OCI-LY3 (cell line): ENCODE measurements at regions not wholly inside any gene's neighbourhood (a gene's known extent, or its start where the extent isn't known, plus 50 kb on each side); places are given as distances from the start of the nearest gene placed in this dataset.

Experiments used
- H2AFZ ChIP-seq: fragments of 200-600, 300-600 bp; shearing (Covaris generic); 2 replicates; pipeline ENCODE4 v1.6.0; 2014; ENCODE audit warnings: antibody characterized with exemption, low read depth, low read length
- H3K27ac ChIP-seq: fragments of 200-600, 300-600 bp; sonication (generic); 2 replicates; pipeline ENCODE4 v1.5.1; 2014; ENCODE audit warnings: mild to moderate bottlenecking, low read length, moderate library complexity, mixed read lengths
- H3K27me3 ChIP-seq: fragments of 200-600, 300-600 bp; sonication (generic); 2 replicates; pipeline ENCODE4 v1.6.1; 2014; ENCODE audit warnings: low read depth, low read length, mixed read lengths
- H3K36me3 ChIP-seq: fragments of 200-600, 300-600 bp; sonication (generic); replicated peaks from 2 replicates; pipeline ENCODE3; 2014; ENCODE audit warnings: low read depth, low read length, mixed read lengths
- H3K4me1 ChIP-seq: fragments of 300-600, 200-600 bp; sonication (generic); 2 replicates; pipeline ENCODE4 v1.6.1; 2014; ENCODE audit warnings: low read length, mixed read lengths
- H3K4me2 ChIP-seq: fragments of 200-600, 300-600 bp; sonication (generic); 2 replicates; pipeline ENCODE4 v1.6.1; 2014; ENCODE audit warnings: low read length, mixed read lengths
- H3K4me3 ChIP-seq: fragments of 300-600, 200-600 bp; sonication (generic); 2 replicates; pipeline ENCODE4 v1.5.1; 2014; ENCODE audit warnings: antibody characterized with exemption, mild to moderate bottlenecking, low read length, moderate library complexity
- H3K79me2 ChIP-seq: fragments of 300-600, 200-600 bp; shearing (Covaris generic); 2 replicates; pipeline ENCODE4 v1.6.1; 2014; ENCODE audit warnings: mild to moderate bottlenecking, low read length, mixed read lengths
- H3K9ac ChIP-seq: fragments of 300-600, 200-600 bp; shearing (Covaris generic); 2 replicates; pipeline ENCODE4 v1.6.0; 2014; ENCODE audit warnings: mild to moderate bottlenecking, low read length, moderate library complexity
- H3K9me3 ChIP-seq: fragments of 200-600, 300-600 bp; shearing (Covaris generic); 2 replicates; pipeline ENCODE4 v1.6.1; 2014; ENCODE audit warnings: low read length, mixed read lengths; ENCODE audit not compliant: insufficient read depth
- H4K20me1 ChIP-seq: fragments of 200-600, 300-600 bp; sonication (generic); 2 replicates; pipeline ENCODE4 v1.6.1; 2016; ENCODE audit warnings: low read length, mixed read lengths; ENCODE audit not compliant: insufficient read depth
- EZH2phosphoT487 ChIP-seq: fragments of 200-600 bp; shearing (Covaris generic); IDR thresholded peaks from 2 replicates; pipeline ENCODE4 v1.6.1; 2018; ENCODE audit warnings: antibody characterized with exemption, mixed run types, low read depth
- TF ChIP-seq, protein P1 (sequence below): fragments of 200-600, 300-600 bp; sonication (generic); IDR thresholded peaks from 2 replicates; pipeline ENCODE4 v1.5.1; 2014; ENCODE audit warnings: antibody characterized with exemption, low read length, low read depth

DNA sequence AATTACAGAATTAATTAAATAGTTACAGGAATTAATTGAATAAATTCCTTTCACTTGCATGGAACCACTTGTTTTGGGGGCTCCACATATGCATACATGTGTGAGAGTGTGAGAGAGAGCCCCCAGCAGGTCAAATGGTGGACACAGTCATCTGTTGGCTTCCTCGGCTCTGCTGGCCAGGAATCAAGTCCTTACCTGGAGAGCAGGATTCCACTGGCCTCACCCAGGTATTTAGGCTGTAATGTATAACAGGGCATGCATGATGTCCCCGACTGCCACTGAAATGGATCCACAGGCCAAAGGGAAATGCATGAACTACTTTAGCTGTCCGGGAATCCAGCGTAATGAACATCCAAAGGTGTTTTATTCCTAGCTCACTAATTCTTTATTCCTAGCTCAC is 139.7 kb upstream of the SMAD3 start:
- Histone ChIP-seq H3K9ac (no peak overlapping the region), H3K36me3 (no peaks in the 10 kb centered on the region), H3K27ac (no peak overlapping the region), H3K79me2 (no peaks in the 10 kb centered on the region), H3K27me3 (no peaks in the 10 kb centered on the region), H3K4me2 (no peak overlapping the region), H2AFZ (no peak overlapping the region), H4K20me1 (no peaks in the 10 kb centered on the region), H3K4me3 (no peak overlapping the region), H3K9me3 (peaks cover 8% of the 10 kb centered on the region; the same call in 1 of the 2 replicates), H3K4me1 (peaks cover 7% of the 10 kb centered on the region)
- TF ChIP-seq EZH2phosphoT487: no peak
- TF ChIP-seq, protein P1, sequence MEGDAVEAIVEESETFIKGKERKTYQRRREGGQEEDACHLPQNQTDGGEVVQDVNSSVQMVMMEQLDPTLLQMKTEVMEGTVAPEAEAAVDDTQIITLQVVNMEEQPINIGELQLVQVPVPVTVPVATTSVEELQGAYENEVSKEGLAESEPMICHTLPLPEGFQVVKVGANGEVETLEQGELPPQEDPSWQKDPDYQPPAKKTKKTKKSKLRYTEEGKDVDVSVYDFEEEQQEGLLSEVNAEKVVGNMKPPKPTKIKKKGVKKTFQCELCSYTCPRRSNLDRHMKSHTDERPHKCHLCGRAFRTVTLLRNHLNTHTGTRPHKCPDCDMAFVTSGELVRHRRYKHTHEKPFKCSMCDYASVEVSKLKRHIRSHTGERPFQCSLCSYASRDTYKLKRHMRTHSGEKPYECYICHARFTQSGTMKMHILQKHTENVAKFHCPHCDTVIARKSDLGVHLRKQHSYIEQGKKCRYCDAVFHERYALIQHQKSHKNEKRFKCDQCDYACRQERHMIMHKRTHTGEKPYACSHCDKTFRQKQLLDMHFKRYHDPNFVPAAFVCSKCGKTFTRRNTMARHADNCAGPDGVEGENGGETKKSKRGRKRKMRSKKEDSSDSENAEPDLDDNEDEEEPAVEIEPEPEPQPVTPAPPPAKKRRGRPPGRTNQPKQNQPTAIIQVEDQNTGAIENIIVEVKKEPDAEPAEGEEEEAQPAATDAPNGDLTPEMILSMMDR: no peak

DNA sequence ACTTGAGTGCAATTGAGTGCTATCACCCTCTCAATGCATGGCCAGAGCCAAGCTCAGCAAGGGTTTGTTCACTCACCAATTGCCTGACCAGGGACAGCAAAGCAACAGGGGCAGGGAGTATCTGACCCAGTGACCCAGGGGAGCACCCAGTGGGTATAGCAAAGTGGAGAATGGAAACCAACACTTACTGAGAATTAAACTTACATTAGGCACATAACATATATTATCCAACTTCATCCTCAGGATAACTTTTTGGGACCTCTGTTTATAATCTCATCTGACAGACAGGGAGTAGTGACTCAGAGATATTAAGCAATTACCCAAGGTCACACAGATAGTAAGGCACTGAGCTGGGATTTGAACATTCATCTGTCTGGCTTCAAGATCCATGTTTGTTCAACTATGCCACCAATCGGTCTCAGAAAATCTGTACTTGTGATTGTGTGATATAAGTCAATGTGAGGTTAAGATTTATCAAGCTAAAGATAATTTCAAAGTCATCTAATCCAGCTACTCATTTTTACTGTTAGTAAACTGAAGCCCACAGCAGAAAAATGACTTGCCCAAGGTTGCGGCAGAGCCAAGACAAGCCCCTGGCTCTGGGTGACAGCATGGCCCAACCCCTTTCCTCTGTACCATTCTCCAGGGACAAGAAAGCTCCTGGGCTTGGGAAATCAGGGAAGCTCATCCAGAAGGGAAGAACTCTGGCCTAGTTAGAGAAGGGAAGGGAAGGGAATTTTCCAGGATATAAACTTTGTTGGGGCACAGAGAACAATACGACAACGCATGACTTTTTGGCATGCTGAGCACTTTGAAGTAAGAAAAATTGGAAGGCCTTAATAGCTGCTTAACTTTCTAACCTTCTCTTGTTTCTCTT is 138.0 kb upstream of the SMAD3 start:
- TF ChIP-seq EZH2phosphoT487: no peak
- TF ChIP-seq, protein P1: no peak
- Histone ChIP-seq H2AFZ (no peak overlapping the region), H3K4me1 (peaks cover 7% of the 10 kb centered on the region), H3K36me3 (no peaks in the 10 kb centered on the region), H3K27ac (no peak overlapping the region), H3K4me2 (no peak overlapping the region), H3K9ac (no peak overlapping the region), H4K20me1 (no peaks in the 10 kb centered on the region), H3K4me3 (no peak overlapping the region), H3K9me3 (peaks cover 8% of the 10 kb centered on the region; the same call in 1 of the 2 replicates), H3K79me2 (no peaks in the 10 kb centered on the region), H3K27me3 (no peaks in the 10 kb centered on the region)

DNA sequence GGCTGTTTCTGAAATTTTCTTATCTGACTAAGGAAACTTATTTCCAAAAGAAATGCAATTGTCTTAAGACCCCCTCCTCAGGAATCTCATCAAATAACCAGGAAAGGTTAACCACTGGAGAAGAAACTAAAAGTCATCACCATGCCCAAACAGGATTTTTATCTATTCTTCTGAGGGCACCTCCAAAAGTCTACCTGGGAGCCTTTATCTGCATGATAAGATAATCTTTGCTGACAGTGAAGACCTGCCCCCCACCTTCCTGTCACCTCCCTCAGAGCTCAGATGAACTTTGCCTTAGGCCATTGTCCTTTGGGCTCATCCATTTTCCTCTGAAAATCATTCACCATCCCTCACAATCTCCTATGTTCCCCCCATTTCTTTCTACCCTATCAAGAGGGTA is 137.3 kb upstream of the SMAD3 start:
- Histone ChIP-seq H3K79me2 (no peaks in the 10 kb centered on the region), H3K9me3 (peaks cover 1% of the 10 kb centered on the region; the same call in 1 of the 2 replicates), H4K20me1 (no peaks in the 10 kb centered on the region), H2AFZ (no peak overlapping the region), H3K36me3 (no peaks in the 10 kb centered on the region), H3K4me3 (no peak overlapping the region), H3K9ac (no peak overlapping the region), H3K27me3 (peaks cover 3% of the 10 kb centered on the region; the same call in 1 of the 2 replicates), H3K4me1 (peaks cover 7% of the 10 kb centered on the region), H3K4me2 (no peak overlapping the region), H3K27ac (no peak overlapping the region)
- TF ChIP-seq EZH2phosphoT487: no peak

DNA sequence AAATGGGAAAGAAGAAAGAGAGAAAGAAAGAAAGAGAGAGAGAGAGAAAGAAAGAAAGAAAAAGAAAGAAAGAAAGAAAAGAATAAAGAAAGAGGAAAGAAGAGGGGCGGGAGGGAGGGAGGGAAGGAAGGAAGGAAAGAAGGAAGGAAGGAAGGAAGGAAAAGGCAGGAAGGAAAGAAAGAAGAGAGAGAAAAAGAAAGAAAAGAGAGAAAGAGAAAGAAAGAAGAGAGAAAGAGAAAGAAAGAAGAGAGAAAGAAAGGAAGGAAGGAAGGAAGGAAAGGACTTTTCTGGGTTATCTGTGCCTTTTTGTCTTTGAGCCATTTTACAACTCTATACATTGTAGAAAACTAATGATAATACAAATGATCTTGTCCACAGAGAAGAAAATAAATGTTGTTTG is 136.6 kb upstream of the SMAD3 start:
- TF ChIP-seq EZH2phosphoT487: no peak
- TF ChIP-seq, protein P1: no peak
- H3K27ac ChIP-seq: no peak overlapping the region
- peaks cover under 1% of the 10 kb centered on the region; the same call in 1 of the 2 replicates for H3K9me3 ChIP-seq
- H3K4me2 ChIP-seq: no peak overlapping the region
- H3K4me3 ChIP-seq: no peak overlapping the region
- no peak overlapping the region for H2AFZ ChIP-seq
- no peak overlapping the region for H3K9ac ChIP-seq
- H4K20me1 ChIP-seq: no peaks in the 10 kb centered on the region
- no peaks in the 10 kb centered on the region for H3K36me3 ChIP-seq
- peaks cover 3% of the 10 kb centered on the region; the same call in 1 of the 2 replicates for H3K27me3 ChIP-seq
- H3K79me2 ChIP-seq: no peaks in the 10 kb centered on the region
- no peaks in the 10 kb centered on the region; the same call in 1 of the 2 replicates for H3K4me1 ChIP-seq
